PC-3 (cell line): ENCODE measurements at regions not wholly inside any gene's neighbourhood (a gene's known extent, or its start where the extent isn't known, plus 50 kb on each side); places are given as distances from the start of the nearest gene placed in this dataset.

ENCODE experiments used
- ATAC-seq: fragments of 200-7000 bp; cut with Tn5 transposase; 2 replicates; pipeline ENCODE4 v1.9.1; 2020; ENCODE audit warnings: mild to moderate bottlenecking, moderate library complexity
- BruUV-seq: library from RNA; stranded (reverse); fragments of 400-500 nt; replicated peaks from 2 replicates; lab custom pipeline; 2021; lab: Mats Ljungman, UMichigan
- CTCF ChIA-PET: fragments of 300-600 bp; sonication (Branson Sonifier 250); formaldehyde crosslinking; loops from one replicate; lab custom pipeline; 2022; ENCODE audit warnings: antibody characterized with exemption; lab: Charles Lee
- POLR2A ChIA-PET: fragments of 300-600 bp; sonication (Branson Sonifier 250); formaldehyde crosslinking; loops from one replicate; lab custom pipeline; 2022; ENCODE audit warnings: antibody characterized with exemption; ENCODE audit not compliant: unreplicated experiment; lab: Charles Lee
- DNase-seq: peaks from one replicate; pipeline ENCODE4 v3.0.0-alpha.2; 2015
- H2AFZ ChIP-seq: fragments of 300-600 bp; sonication (generic); 2 replicates; pipeline ENCODE4 v1.6.0; 2016; ENCODE audit warnings: antibody characterized with exemption, low read length
- H3F3A ChIP-seq: fragments of 300-600 bp; sonication (generic); one replicate; pipeline ENCODE4 v1.6.0; 2017; ENCODE audit warnings: antibody characterized with exemption, low read length, control low read depth, mild to moderate bottlenecking; ENCODE audit not compliant: unreplicated experiment
- H3K27ac ChIP-seq: fragments of 300-600 bp; sonication (generic); 2 replicates; pipeline ENCODE4 v1.5.1; 2016; ENCODE audit warnings: mild to moderate bottlenecking, low read length
- H3K27me3 ChIP-seq: fragments of 300-600 bp; sonication (generic); 2 replicates; pipeline ENCODE4 v1.6.1; 2016; ENCODE audit warnings: low read length, mixed read lengths
- H3K36me3 ChIP-seq: fragments of 300-600 bp; sonication (generic); 2 replicates; pipeline ENCODE4 v1.6.1; 2016; ENCODE audit warnings: low read depth, mixed run types, low read length, mixed read lengths
- H3K4me1 ChIP-seq: fragments of 300-600 bp; sonication (generic); 2 replicates; pipeline ENCODE4 v1.5.1; 2016; ENCODE audit warnings: low read length; ENCODE audit not compliant: insufficient read depth
- H3K4me2 ChIP-seq: fragments of 300-600 bp; sonication (generic); 2 replicates; pipeline ENCODE4 v1.6.0; 2016; ENCODE audit warnings: low read length
- H3K4me3 ChIP-seq: fragments of 300-600 bp; sonication (generic); 2 replicates; pipeline ENCODE4 v1.5.1; 2016; ENCODE audit warnings: mild to moderate bottlenecking, low read length, mixed read lengths
- H3K79me2 ChIP-seq: fragments of 300-600 bp; sonication (generic); 2 replicates; pipeline ENCODE4 v1.6.1; 2017; ENCODE audit warnings: low read length, mixed read lengths
- H3K9ac ChIP-seq: fragments of 300-600 bp; sonication (generic); 2 replicates; pipeline ENCODE4 v1.6.0; 2016; ENCODE audit warnings: mild to moderate bottlenecking, low read length
- H3K9me2 ChIP-seq: fragments of 300-600 bp; sonication (generic); replicated peaks from 2 replicates; pipeline ENCODE4 v1.6.1; 2016; ENCODE audit warnings: mixed run types, low read length, mixed read lengths
- H3K9me3 ChIP-seq: fragments of 300-600 bp; sonication (generic); 2 replicates; pipeline ENCODE4 v1.6.1; 2016; ENCODE audit warnings: low read length, mixed read lengths
- H4K20me1 ChIP-seq: fragments of 300-600 bp; sonication (generic); 2 replicates; pipeline ENCODE4 v1.6.1; 2016; ENCODE audit warnings: low read length, mixed read lengths
- EZH2 ChIP-seq: fragments of 300-600 bp; sonication (generic); IDR thresholded peaks from one replicate; pipeline ENCODE4 v1.6.1; 2017; ENCODE audit warnings: antibody characterized with exemption, mild to moderate bottlenecking, low read length; ENCODE audit not compliant: unreplicated experiment
- EZH2phosphoT487 ChIP-seq: fragments of 300-600 bp; sonication (generic); IDR thresholded peaks from 2 replicates; pipeline ENCODE4 v1.6.1; 2018; ENCODE audit warnings: mild to moderate bottlenecking, antibody characterized with exemption, low read length, borderline replicate concordance
- intact Hi-C: fragments of 100-400 bp; cut with micrococcal nuclease; formaldehyde crosslinking; loops from 2 replicates; pipeline ENCODE4 v1.9.0; 2023
- TF ChIP-seq, protein P1 (sequence below): fragments of 300-600 bp; sonication (generic); conservative IDR thresholded peaks from 2 replicates; pipeline ENCODE4 v1.5.1; 2017; ENCODE audit warnings: antibody characterized with exemption, low read depth, mild to moderate bottlenecking, low read length

GRCh38 chr7:106377847-106378361, 93.1 kb upstream of the NAMPT start:
- H3K79me2 ChIP-seq = no peaks in the 10 kb centered on the region
- ATAC-seq (no peak), DNase-seq (no peak)
- no peaks in the 10 kb centered on the region for H3K9me3 ChIP-seq
- no peaks in the 10 kb centered on the region for H3K9me2 ChIP-seq
- H3F3A ChIP-seq = no peaks in the 10 kb centered on the region
- H4K20me1 ChIP-seq = no peaks in the 10 kb centered on the region
- no peaks in the 10 kb centered on the region for H3K36me3 ChIP-seq
- no peaks in the 10 kb centered on the region for H3K27me3 ChIP-seq
- no peaks in the 10 kb centered on the region for H3K4me1 ChIP-seq
- BruUV-seq = no TSS peak
- ChIA-PET CTCF (no interaction called here), POLR2A (no interaction called here)
- no peak overlapping the region for H3K4me3 ChIP-seq
- no peak overlapping the region for H3K9ac ChIP-seq
- peak overlapping the region; percentile 11 for H3K4me2 ChIP-seq
- no peak overlapping the region for H3K27ac ChIP-seq
- no peak for TF ChIP-seq EZH2phosphoT487
- TF ChIP-seq, protein P1, sequence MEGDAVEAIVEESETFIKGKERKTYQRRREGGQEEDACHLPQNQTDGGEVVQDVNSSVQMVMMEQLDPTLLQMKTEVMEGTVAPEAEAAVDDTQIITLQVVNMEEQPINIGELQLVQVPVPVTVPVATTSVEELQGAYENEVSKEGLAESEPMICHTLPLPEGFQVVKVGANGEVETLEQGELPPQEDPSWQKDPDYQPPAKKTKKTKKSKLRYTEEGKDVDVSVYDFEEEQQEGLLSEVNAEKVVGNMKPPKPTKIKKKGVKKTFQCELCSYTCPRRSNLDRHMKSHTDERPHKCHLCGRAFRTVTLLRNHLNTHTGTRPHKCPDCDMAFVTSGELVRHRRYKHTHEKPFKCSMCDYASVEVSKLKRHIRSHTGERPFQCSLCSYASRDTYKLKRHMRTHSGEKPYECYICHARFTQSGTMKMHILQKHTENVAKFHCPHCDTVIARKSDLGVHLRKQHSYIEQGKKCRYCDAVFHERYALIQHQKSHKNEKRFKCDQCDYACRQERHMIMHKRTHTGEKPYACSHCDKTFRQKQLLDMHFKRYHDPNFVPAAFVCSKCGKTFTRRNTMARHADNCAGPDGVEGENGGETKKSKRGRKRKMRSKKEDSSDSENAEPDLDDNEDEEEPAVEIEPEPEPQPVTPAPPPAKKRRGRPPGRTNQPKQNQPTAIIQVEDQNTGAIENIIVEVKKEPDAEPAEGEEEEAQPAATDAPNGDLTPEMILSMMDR = no peak
- TF ChIP-seq EZH2 = no peak
- intact Hi-C loops = no loop called here
- no peak overlapping the region for H2AFZ ChIP-seq

DNA sequence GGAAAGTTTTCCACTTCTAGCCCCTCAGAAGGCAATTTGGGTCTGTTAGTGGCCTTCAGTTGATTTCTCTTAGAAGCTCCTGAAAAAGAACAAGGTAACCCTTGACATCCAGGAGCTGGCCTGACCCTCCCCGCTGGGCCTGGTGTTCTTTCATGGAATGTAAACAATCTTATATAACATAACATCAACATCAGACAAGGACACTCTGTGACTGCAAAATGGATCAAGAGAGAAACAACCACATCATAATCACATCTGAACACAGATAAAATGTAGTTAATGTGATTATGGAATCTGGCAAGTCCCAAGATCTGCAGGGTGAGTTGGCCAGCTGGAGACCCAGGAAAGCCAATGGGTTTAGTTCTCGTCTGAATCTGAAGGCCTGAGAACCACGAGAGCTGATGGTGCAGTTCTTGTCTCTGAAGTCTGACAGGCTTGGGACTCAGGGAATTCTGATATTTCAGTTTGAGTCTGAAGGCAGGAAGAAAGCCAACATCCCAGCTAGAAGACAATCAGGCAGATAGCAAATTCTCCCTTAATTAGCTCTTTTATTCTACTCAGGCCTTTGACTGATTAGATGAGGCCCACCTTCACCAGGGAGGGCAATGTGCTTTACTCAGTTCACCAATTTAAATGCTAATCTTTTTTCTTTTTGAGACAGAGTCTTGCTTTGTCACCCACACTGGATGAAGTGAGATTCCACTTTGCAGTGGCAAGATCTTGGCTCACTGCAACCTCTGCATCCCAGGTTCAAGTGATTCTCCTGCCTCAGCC, 91.4 kb upstream of the NAMPT start:
- Histone ChIP-seq H3F3A (no peaks in the 10 kb centered on the region), H3K4me3 (no peak overlapping the region), H3K27me3 (no peaks in the 10 kb centered on the region), H3K9me2 (no peaks in the 10 kb centered on the region), H3K9me3 (no peaks in the 10 kb centered on the region), H3K36me3 (no peaks in the 10 kb centered on the region), H3K4me2 (no peak overlapping the region), H3K79me2 (no peaks in the 10 kb centered on the region), H4K20me1 (no peaks in the 10 kb centered on the region), H2AFZ (no peak overlapping the region), H3K4me1 (no peaks in the 10 kb centered on the region), H3K9ac (no peak overlapping the region), H3K27ac (no peak overlapping the region)
- CTCF ChIA-PET = no interaction called here
- no TSS peak for BruUV-seq
- POLR2A ChIA-PET = interaction anchor here (0.5 kb wide), 1 partner anchor 85 kb away, joined by 11 read pairs; no protein-coding TSS in a partner anchor
- ATAC-seq (no peak), DNase-seq (no peak)
- TF ChIP-seq EZH2phosphoT487 (no peak), EZH2 (no peak)
- TF ChIP-seq, protein P1 = no peak
- intact Hi-C loops = no loop called here

GRCh38 chr7:106375499-106375898, 90.7 kb upstream of the NAMPT start:
- CTCF ChIA-PET = no interaction called here

More at GRCh38 chr7:106375499-106375898, 90.7 kb upstream of the NAMPT start:
- Histone ChIP-seq H3K27ac (no peak overlapping the region), H3K9me3 (no peaks in the 10 kb centered on the region), H3K4me2 (no peak overlapping the region), H3K27me3 (no peaks in the 10 kb centered on the region), H3F3A (no peaks in the 10 kb centered on the region), H3K9ac (no peak overlapping the region), H3K9me2 (no peaks in the 10 kb centered on the region), H3K4me1 (no peaks in the 10 kb centered on the region), H4K20me1 (no peaks in the 10 kb centered on the region), H3K79me2 (no peaks in the 10 kb centered on the region), H2AFZ (no peak overlapping the region), H3K4me3 (no peak overlapping the region), H3K36me3 (no peaks in the 10 kb centered on the region)
- no peak for ATAC-seq
- no TSS peak for BruUV-seq
- POLR2A ChIA-PET = interaction anchor here (0.5 kb wide), 1 partner anchor 86 kb away, joined by 11 read pairs; no protein-coding TSS in a partner anchor
- intact Hi-C loops = no loop called here
- TF ChIP-seq, protein P1 = no peak
- TF ChIP-seq EZH2phosphoT487 (no peak), EZH2 (no peak)
- no peak for DNase-seq
